ENCODE measurements at regions not wholly inside any gene's neighbourhood (a gene's known extent, or its start where the extent isn't known, plus 50 kb on each side); places are given as distances from the start of the nearest gene placed in this dataset.
"Not testable (repeated sequence)": the region's sequence is repeated elsewhere in the genome, so short reads cannot be mapped to it uniquely, and the experiment has no call there.

- Histone ChIP-seq H3K4me3 (no peak overlapping the region), H3K9me3 (replicated peaks) (peaks cover 8% of the 10 kb centered on the region), H3K27ac (replicated peaks) (no peak overlapping the region), H3K4me1 (no peaks in the 10 kb centered on the region), H3K36me3 (no peaks in the 10 kb centered on the region), H3K27me3 (ENCODE audit: low read depth) (peaks cover 45% of the 10 kb centered on the region)
- DNase-seq = no peak
- TF ChIP-seq, protein P1, sequence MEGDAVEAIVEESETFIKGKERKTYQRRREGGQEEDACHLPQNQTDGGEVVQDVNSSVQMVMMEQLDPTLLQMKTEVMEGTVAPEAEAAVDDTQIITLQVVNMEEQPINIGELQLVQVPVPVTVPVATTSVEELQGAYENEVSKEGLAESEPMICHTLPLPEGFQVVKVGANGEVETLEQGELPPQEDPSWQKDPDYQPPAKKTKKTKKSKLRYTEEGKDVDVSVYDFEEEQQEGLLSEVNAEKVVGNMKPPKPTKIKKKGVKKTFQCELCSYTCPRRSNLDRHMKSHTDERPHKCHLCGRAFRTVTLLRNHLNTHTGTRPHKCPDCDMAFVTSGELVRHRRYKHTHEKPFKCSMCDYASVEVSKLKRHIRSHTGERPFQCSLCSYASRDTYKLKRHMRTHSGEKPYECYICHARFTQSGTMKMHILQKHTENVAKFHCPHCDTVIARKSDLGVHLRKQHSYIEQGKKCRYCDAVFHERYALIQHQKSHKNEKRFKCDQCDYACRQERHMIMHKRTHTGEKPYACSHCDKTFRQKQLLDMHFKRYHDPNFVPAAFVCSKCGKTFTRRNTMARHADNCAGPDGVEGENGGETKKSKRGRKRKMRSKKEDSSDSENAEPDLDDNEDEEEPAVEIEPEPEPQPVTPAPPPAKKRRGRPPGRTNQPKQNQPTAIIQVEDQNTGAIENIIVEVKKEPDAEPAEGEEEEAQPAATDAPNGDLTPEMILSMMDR (IDR thresholded peaks at IDR 0.05; ENCODE audit: borderline replicate concordance) = no peak
- intact Hi-C loops (cut with micrococcal nuclease) = no loop called here
Measured at GRCh38 chr10:113499806-113500205, 53.0 kb upstream of the HABP2 start.

GRCh38 chr10:113501031-113501430 lies 51.8 kb upstream of the HABP2 start:
- H3K27me3 ChIP-seq (ENCODE audit: low read depth) = peaks cover 44% of the 10 kb centered on the region
- H3K4me3 ChIP-seq; H3K36me3 ChIP-seq; intact Hi-C loops (cut with micrococcal nuclease); H3K4me1 ChIP-seq; DNase-seq; H3K9me3 ChIP-seq (replicated peaks); H3K27ac ChIP-seq (replicated peaks): not testable (repeated sequence)

Measured in left ventricle myocardium inferior (tissue), 1 donor.